Smooth muscle cell (in vitro differentiated cells): ENCODE measurements at regions not wholly inside any gene's neighbourhood (a gene's known extent, or its start where the extent isn't known, plus 50 kb on each side); places are given as distances from the start of the nearest gene placed in this dataset.

Experiments
- DNase-seq: peaks from one replicate; lab custom pipeline; 2025; ENCODE audit not compliant: unreplicated experiment; lab: John Stamatoyannopoulos, UW
- H2AFZ ChIP-seq: fragments of 200-600 bp; sonication (generic); 2 replicates; pipeline ENCODE4 v1.6.0; 2016; ENCODE audit warnings: antibody characterized with exemption, low read depth, mild to moderate bottlenecking
- H3F3A ChIP-seq: fragments of 200-600 bp; sonication (generic); 2 replicates; pipeline ENCODE4 v1.6.0; 2017; ENCODE audit warnings: antibody characterized with exemption, low read depth
- H3K27ac ChIP-seq: fragments of 200-600 bp; sonication (generic); 2 replicates; pipeline ENCODE4 v1.5.1; 2016; ENCODE audit warnings: low read depth, mild to moderate bottlenecking
- H3K27me3 ChIP-seq: fragments of 200-600 bp; sonication (generic); 2 replicates; pipeline ENCODE4 v1.6.1; 2016; ENCODE audit warnings: low read depth, mild to moderate bottlenecking
- H3K36me3 ChIP-seq: fragments of 200-600 bp; sonication (generic); 2 replicates; pipeline ENCODE4 v1.5.1; 2016; ENCODE audit warnings: low read depth
- H3K4me1 ChIP-seq: fragments of 200-600 bp; sonication (generic); 2 replicates; pipeline ENCODE4 v1.5.1; 2016; ENCODE audit warnings: low read depth
- H3K4me2 ChIP-seq: fragments of 200-600 bp; sonication (generic); 2 replicates; pipeline ENCODE4 v1.6.0; 2016; ENCODE audit warnings: mild to moderate bottlenecking
- H3K4me3 ChIP-seq: fragments of 200-600 bp; sonication (generic); 2 replicates; pipeline ENCODE4 v1.5.1; 2016; ENCODE audit warnings: mild to moderate bottlenecking
- H3K79me2 ChIP-seq: fragments of 200-600 bp; sonication (generic); 2 replicates; pipeline ENCODE4 v1.6.0; 2016; ENCODE audit warnings: low read depth, mild to moderate bottlenecking
- H3K9ac ChIP-seq: fragments of 200-600 bp; sonication (generic); 2 replicates; pipeline ENCODE4 v1.6.0; 2016; ENCODE audit warnings: low read depth
- H3K9me3 ChIP-seq: fragments of 200-600 bp; sonication (generic); replicated peaks from 2 replicates; pipeline ENCODE4 v1.5.1; 2016; ENCODE audit warnings: low read depth
- H4K20me1 ChIP-seq: fragments of 200-600 bp; sonication (generic); 2 replicates; pipeline ENCODE4 v1.6.0; 2016; ENCODE audit warnings: low read depth
- CTCF ChIP-seq: fragments of 200-600 bp; sonication (generic); IDR thresholded peaks from 2 replicates; pipeline ENCODE4 v1.5.1; 2017; ENCODE audit warnings: borderline replicate concordance, mild to moderate bottlenecking, antibody characterized with exemption; ENCODE audit not compliant: insufficient read depth, poor library complexity, severe bottlenecking
- WGBS: methylation state at CpG from one replicate; pipeline ENCODE4 v1.1.7; 2016; ENCODE audit warnings: low lambda C conversion rate; 5-methylcytosine and 5-hydroxymethylcytosine counted together

DNA sequence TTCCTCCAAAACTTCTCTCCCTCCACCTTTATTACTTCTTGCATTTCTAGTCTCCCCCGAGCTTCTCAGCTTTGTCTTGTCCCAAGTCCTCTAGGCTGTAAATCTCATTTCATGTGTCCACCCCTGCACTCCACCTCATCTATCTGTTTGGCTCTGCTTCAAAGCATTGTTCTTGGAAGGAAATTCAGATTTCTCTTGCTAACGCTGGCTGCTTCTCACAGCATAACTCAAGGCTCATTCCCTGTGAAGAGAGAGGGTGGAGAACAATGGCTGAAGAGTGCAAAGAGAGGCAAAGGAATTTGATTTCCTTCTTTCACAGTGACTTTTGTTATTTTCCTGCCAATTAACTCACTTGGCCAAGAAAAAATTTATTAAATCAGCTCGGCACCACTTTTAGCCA is 476.5 kb downstream of the TMEM114 start:
- 87% methylated on average over 3 of the region's 3 CpGs for WGBS
- Histone ChIP-seq H3K36me3 (no peaks in the 10 kb centered on the region), H4K20me1 (no peaks in the 10 kb centered on the region), H3K4me2 (no peak overlapping the region), H3K27me3 (no peaks in the 10 kb centered on the region), H3K4me3 (no peak overlapping the region), H2AFZ (no peak overlapping the region), H3F3A (no peaks in the 10 kb centered on the region), H3K9me3 (no peaks in the 10 kb centered on the region), H3K79me2 (no peaks in the 10 kb centered on the region), H3K27ac (no peak overlapping the region), H3K4me1 (no peaks in the 10 kb centered on the region), H3K9ac (no peak overlapping the region)
- TF ChIP-seq CTCF: no peak
- DNase-seq: no peak

DNA sequence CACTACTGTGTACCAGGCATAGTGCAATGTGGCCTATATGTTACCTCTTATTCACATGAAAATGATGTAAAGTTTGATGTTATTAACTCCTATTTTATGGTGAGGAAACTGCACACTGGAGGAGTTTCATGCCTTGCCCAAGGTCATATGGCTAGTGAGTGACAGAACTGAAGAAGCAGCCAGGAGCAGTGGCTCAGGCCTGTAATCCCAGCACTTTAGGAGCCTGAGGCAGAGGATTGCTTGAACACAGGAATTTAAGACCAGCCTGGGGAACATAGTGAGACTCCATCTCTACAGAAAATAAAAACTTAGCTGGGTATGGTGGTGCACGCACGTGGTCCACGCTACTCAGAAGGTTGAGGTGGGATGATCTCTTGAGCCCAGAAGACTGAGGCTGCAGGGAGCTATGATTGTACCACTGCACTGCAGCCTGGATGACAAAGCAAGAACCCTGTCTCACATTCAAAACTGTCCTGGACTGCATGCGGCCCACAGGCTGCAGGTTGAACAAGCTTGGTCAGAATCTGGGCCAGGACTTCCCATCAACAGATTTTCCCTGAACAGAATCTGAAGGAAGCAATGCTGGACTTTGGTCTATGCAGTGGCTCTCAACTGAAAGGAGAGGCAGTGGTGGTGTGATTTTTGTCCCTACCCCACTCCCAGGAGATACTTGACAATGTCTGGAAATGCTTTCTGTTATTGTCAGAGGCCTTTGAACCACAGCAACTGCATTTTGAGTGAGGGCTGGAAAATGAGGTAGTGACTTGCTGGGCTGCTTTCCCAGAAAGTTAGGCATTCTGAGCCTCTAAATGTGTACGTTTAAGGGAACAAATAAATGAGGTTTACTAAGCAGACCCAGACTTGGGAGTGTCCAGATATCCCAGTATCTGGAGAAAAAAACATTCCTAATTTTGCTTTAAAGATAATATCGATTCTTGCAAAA is 479.5 kb downstream of the TMEM114 start:
- H3K9ac ChIP-seq: no peak overlapping the region
- no peak for TF ChIP-seq CTCF
- H3K4me1 ChIP-seq: no peaks in the 10 kb centered on the region
- no peaks in the 10 kb centered on the region for H3K27me3 ChIP-seq
- no peaks in the 10 kb centered on the region for H3K79me2 ChIP-seq
- H4K20me1 ChIP-seq: no peaks in the 10 kb centered on the region
- no peak overlapping the region for H2AFZ ChIP-seq
- no peaks in the 10 kb centered on the region for H3K36me3 ChIP-seq
- no peak overlapping the region for H3K4me2 ChIP-seq
- H3F3A ChIP-seq: no peaks in the 10 kb centered on the region
- H3K4me3 ChIP-seq: no peak overlapping the region
- DNase-seq: no peak
- H3K9me3 ChIP-seq: no peaks in the 10 kb centered on the region
- 88% methylated on average over 6 of the region's 6 CpGs for WGBS
- no peak overlapping the region for H3K27ac ChIP-seq

GRCh38 chr16:8109510-8110369 is 480.6 kb downstream of the TMEM114 start:
- H3K9me3 ChIP-seq: no peaks in the 10 kb centered on the region
- H3K79me2 ChIP-seq: no peaks in the 10 kb centered on the region
- no peaks in the 10 kb centered on the region for H3K36me3 ChIP-seq
- no peak for DNase-seq
- H3K4me2 ChIP-seq: no peak overlapping the region
- H3K27ac ChIP-seq: no peak overlapping the region
- H3K27me3 ChIP-seq: no peaks in the 10 kb centered on the region
- TF ChIP-seq CTCF: no peak
- H3K4me1 ChIP-seq: no peaks in the 10 kb centered on the region
- 86% methylated on average over 18 of the region's 18 CpGs for WGBS
- no peak overlapping the region for H2AFZ ChIP-seq
- H3F3A ChIP-seq: no peaks in the 10 kb centered on the region
- no peak overlapping the region for H3K9ac ChIP-seq
- no peaks in the 10 kb centered on the region for H4K20me1 ChIP-seq
- H3K4me3 ChIP-seq: no peak overlapping the region
